HFF-Myc (cell line): ENCODE measurements at regions not wholly inside any gene's neighbourhood (a gene's known extent, or its start where the extent isn't known, plus 50 kb on each side); places are given as distances from the start of the nearest gene placed in this dataset.

Source experiments
- DNase-seq: peaks from one replicate; pipeline ENCODE4 v3.0.0-alpha.2; 2011; ENCODE audit warnings: low read depth; ENCODE audit errors: extremely low read depth
- H3K4me3 ChIP-seq: replicated peaks from 2 replicates; pipeline ENCODE4 v1.5.1; 2011; ENCODE audit warnings: low read depth, mild to moderate bottlenecking, control low read depth, low read length
- TF ChIP-seq, protein P1 (sequence below): IDR thresholded peaks from 2 replicates; pipeline ENCODE4 v1.5.1; 2012; ENCODE audit warnings: mild to moderate bottlenecking, low read depth, low read length, control low read depth; ENCODE audit errors: missing control alignments

GRCh38 chr1:18569251-18569650, 61.4 kb upstream of the PAX7 start:
- TF ChIP-seq, protein P1, sequence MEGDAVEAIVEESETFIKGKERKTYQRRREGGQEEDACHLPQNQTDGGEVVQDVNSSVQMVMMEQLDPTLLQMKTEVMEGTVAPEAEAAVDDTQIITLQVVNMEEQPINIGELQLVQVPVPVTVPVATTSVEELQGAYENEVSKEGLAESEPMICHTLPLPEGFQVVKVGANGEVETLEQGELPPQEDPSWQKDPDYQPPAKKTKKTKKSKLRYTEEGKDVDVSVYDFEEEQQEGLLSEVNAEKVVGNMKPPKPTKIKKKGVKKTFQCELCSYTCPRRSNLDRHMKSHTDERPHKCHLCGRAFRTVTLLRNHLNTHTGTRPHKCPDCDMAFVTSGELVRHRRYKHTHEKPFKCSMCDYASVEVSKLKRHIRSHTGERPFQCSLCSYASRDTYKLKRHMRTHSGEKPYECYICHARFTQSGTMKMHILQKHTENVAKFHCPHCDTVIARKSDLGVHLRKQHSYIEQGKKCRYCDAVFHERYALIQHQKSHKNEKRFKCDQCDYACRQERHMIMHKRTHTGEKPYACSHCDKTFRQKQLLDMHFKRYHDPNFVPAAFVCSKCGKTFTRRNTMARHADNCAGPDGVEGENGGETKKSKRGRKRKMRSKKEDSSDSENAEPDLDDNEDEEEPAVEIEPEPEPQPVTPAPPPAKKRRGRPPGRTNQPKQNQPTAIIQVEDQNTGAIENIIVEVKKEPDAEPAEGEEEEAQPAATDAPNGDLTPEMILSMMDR, result no peak
- DNase-seq, result no peak
- H3K4me3 ChIP-seq, result no peak overlapping the region

GRCh38 chr1:18569811-18570545, 60.7 kb upstream of the PAX7 start:
- TF ChIP-seq, protein P1, result no peak
- no peak overlapping the region for H3K4me3 ChIP-seq
- DNase-seq, result no peak

DNA sequence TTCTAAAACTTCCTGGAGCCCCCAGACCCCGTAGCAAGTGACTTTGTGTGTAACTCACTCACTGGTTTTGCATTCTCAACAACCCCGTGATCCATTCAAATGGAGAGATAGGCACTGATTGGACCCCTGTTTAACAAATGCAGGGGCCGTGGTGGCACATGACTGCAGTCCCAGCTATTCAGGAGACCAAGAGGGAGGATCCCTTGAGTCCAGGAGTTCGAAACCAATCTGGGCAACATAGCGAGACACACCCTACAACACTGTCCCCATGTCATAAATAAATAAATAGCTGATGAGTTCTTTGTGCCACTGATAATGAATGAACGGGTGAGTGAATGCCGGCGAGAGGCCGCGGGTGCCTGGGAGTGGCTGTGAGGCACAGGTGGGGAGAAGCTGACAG, 59.4 kb upstream of the PAX7 start:
- DNase-seq, result no peak
- TF ChIP-seq, protein P1, result no peak
- no peak overlapping the region for H3K4me3 ChIP-seq

DNA sequence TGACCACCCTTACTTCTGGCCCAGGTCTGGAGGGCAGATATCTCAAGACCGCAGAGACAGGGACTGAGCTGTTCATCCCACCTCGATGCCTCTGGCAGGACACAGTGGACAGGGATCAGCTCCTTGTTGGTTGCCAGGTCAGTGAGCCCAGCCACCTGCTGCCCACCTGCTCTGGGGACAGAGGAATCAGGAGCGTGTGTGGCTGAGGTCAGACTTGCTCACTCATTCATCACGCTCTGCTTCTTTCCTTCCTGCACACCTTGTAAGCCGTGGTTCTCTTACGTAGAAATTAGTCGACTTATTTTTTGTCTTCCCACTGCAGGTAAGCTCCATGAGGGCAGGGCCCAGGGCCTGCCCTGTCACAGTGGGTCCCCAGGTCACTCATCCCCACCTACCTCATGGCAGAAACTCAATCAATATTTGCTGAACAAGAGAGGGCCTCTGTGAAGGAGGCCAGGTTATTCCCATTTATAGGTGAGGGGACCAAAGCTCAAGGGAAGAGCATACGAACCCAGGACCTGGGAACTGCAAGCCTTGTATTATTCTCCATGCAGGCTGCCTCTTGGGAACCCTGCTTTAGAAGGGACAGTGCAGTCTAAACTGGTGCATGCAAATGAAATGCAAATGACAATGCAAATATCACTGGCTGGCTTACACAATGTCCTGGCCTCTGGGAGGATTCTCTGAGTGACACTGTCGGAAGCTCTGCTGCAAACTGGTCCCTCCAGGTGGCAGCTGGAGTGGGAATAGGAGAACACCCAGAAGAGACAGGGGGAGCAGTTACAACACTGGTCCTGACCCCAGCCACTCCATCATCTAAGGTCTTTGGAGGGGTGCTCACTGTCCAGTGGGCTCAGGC, 58.4 kb upstream of the PAX7 start:
- H3K4me3 ChIP-seq, result no peak overlapping the region
- TF ChIP-seq, protein P1, result no peak
- DNase-seq, result no peak

DNA sequence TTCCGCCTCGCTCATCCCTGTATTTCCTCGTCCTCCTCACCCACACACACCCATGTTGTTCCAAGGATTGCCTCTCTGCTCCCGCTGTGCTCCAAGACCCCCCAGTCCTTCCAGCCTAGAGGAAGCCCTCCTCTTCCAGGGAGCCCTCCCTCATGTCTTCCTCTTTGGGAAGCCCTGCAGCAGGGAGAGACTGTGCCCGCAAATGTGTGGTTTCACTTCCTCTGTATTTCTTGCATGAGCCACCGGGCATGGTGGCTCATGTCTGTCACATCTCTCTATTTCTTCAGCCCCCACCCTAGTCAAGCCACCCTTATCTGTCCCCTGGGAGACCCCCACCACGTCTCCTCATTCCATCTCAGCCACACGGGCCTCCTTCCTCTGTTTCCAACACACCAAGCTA, 57.5 kb upstream of the PAX7 start:
- no peak overlapping the region for H3K4me3 ChIP-seq
- TF ChIP-seq, protein P1, result no peak
- DNase-seq, result no peak

DNA sequence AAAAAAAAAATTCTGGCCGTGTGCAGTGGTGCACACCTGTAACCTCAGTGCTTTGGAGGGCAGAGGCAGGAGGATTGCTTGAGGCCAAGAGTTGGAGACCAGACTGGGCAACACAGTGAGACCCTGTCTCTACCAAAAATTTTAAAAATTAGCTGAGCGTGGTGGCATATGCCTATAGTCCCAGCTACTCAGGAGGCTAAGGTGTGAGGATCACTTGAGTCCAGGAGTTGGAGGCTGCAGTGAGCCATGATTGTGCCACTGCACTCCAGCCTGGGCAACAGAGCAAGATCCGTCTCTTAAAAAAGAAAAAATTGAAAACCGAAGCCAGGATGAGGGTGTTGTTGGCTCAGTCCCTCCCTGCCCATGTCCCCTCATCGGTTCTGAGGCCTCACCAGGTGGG, 55.9 kb upstream of the PAX7 start:
- DNase-seq, result no peak
- H3K4me3 ChIP-seq, result no peak overlapping the region
- TF ChIP-seq, protein P1, result no peak
